Tibial artery (tissue), 4 donors: ENCODE measurements at regions not wholly inside any gene's neighbourhood (a gene's known extent, or its start where the extent isn't known, plus 50 kb on each side); places are given as distances from the start of the nearest gene placed in this dataset.

ENCODE experiments used
- DNase-seq, 2 donors: peaks; one replicate each; pipeline ENCODE4 v3.0.0-alpha.2; 2019
- H3K27ac ChIP-seq, 2 donors: fragments of 200-600 bp; sonication (generic) in 1 of 2; 1 replicate in 1 of 2; 2 replicates in 1 of 2; pipeline ENCODE4 v1.5.1; 2018 to 2019; ENCODE audit warnings: mild to moderate bottlenecking in 1 of 2
- H3K27me3 ChIP-seq, 2 donors: fragments of 200-600 bp; sonication (generic) in 1 of 2; one replicate each; pipeline versions ENCODE4 v1.5.1 to v1.6.0; 2016 to 2019
- H3K36me3 ChIP-seq, 3 donors: fragments of 200-600 bp; sonication (generic) in 2 of 3; one replicate each; pipeline ENCODE4 v1.5.1; 2016 to 2019; ENCODE audit warnings: mild to moderate bottlenecking in 2 of 3
- H3K4me1 ChIP-seq, 4 donors: fragments of 200-600 bp; sonication (generic) in 2 of 4; 1 replicate in 3 of 4; 2 replicates in 1 of 4; pipeline ENCODE4 v1.5.1; 2016 to 2019
- H3K4me3 ChIP-seq, 2 donors: fragments of 200-600 bp; sonication (generic) in 1 of 2; 1 replicate in 1 of 2; 2 replicates in 1 of 2; pipeline ENCODE4 v1.5.1; 2018 to 2019; ENCODE audit warnings: mild to moderate bottlenecking in 2 of 2
- H3K9me3 ChIP-seq, 3 donors: fragments of 200-600 bp; sonication (generic) in 1 of 3; one replicate each; pipeline ENCODE4 v1.5.1; 2016 to 2019
- intact Hi-C: fragments of 100-400 bp; cut with DNase I; formaldehyde crosslinking; loops from one replicate; pipeline ENCODE4 v1.15.0; 2023; ENCODE audit warnings: low total_unique reads
- TF ChIP-seq, protein P1 (sequence below), 2 experiments: fragments of 200-600 bp in 1 of 2; fragments of 450-650 bp in 1 of 2; IDR thresholded peaks; one replicate each; pipeline ENCODE4 v1.5.1; 2017 to 2019; ENCODE audit warnings: antibody characterized with exemption in 2 of 2, mild to moderate bottlenecking in 1 of 2, moderate library complexity in 1 of 2

DNA sequence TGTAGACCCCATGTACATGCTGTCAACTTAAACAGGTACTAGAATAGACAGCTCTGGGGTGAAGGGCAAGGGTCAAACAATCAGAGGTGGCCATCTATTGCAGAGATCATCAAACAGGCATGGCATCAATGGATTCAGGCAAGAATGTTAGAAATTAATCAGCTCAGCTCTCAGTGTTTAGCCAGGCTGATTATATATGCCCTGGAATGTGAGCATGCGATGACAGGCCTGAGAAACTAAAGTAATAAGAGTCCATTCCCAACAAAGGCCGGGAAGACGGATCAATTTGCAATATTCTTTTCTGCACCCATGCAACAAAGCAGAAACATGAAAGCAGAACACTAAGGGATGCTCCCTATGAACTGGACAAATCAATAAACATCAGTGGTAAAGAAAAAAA, 380.5 kb upstream of the SPRED2 start:
- Histone ChIP-seq H3K4me3 (no peak overlapping the region), H3K27me3 (no peaks in the 10 kb centered on the region), H3K36me3 (no peaks in the 10 kb centered on the region), H3K27ac (no peak overlapping the region), H3K9me3 (peaks cover 0 to 8% (median 0%) of the 10 kb centered on the region in 3 donors), H3K4me1 (no peaks in the 10 kb centered on the region)
- TF ChIP-seq, protein P1, sequence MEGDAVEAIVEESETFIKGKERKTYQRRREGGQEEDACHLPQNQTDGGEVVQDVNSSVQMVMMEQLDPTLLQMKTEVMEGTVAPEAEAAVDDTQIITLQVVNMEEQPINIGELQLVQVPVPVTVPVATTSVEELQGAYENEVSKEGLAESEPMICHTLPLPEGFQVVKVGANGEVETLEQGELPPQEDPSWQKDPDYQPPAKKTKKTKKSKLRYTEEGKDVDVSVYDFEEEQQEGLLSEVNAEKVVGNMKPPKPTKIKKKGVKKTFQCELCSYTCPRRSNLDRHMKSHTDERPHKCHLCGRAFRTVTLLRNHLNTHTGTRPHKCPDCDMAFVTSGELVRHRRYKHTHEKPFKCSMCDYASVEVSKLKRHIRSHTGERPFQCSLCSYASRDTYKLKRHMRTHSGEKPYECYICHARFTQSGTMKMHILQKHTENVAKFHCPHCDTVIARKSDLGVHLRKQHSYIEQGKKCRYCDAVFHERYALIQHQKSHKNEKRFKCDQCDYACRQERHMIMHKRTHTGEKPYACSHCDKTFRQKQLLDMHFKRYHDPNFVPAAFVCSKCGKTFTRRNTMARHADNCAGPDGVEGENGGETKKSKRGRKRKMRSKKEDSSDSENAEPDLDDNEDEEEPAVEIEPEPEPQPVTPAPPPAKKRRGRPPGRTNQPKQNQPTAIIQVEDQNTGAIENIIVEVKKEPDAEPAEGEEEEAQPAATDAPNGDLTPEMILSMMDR (IDR thresholded peaks at IDR 0.05), result no peak
- intact Hi-C loops, result no loop called here
- no peak for DNase-seq

DNA sequence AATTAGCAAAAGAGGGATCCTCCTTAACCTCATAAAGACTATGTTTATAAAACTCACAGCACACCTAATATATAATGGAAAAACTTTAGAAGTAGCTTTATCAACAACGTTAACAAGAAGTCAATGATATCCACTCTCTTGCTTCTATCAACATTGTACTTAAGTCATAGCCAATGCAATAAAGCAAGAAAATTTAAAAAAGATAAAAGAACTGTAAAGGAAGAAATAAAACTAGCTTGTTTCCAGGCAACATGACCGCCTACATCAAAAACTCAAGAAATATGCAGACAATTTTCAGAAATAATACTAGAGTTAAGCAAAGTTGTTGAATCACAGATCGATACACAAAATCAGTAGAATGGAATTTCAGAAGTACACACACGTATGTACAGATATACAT, 375.5 kb upstream of the SPRED2 start:
- no peaks in the 10 kb centered on the region for H3K4me1 ChIP-seq

DNA sequence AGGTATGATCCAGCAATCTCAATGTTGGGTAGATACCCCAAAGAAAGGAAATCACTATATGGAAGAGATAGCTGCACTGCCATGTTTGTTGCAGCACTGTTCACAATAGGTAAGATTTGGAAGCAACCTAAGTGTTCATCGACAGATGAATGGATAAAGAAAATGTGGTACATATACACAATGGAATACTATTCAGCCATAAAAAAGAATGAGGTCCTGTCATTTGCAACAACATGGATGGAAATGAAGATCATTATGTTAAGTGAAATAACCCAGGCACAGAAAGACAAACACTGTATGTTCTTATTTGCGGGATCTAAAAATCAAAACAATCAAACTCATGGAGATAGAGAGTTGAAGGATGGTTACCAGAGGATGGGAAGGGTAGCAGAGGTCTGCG, 372.4 kb upstream of the SPRED2 start:
- TF ChIP-seq, protein P1 (IDR thresholded peaks at IDR 0.05), result no peak
- intact Hi-C loops, result no loop called here
- Histone ChIP-seq H3K4me3 (no peak overlapping the region), H3K27me3 (no peaks in the 10 kb centered on the region), H3K9me3 (peaks cover 0 to 14% (median 0%) of the 10 kb centered on the region in 3 donors), H3K36me3 (no peaks in the 10 kb centered on the region), H3K27ac (no peak overlapping the region), H3K4me1 (no peaks in the 10 kb centered on the region)
- DNase-seq, result no peak

More for the DNA sequence above, 375.5 kb upstream of the SPRED2 start:
- intact Hi-C loops, result no loop called here
- Histone ChIP-seq H3K27ac (no peak overlapping the region), H3K36me3 (no peaks in the 10 kb centered on the region), H3K27me3 (no peaks in the 10 kb centered on the region), H3K9me3 (peaks cover 0 to 14% (median 0%) of the 10 kb centered on the region in 3 donors), H3K4me3 (no peak overlapping the region)
- no peak for DNase-seq
- TF ChIP-seq, protein P1 (IDR thresholded peaks at IDR 0.05), result no peak

DNA sequence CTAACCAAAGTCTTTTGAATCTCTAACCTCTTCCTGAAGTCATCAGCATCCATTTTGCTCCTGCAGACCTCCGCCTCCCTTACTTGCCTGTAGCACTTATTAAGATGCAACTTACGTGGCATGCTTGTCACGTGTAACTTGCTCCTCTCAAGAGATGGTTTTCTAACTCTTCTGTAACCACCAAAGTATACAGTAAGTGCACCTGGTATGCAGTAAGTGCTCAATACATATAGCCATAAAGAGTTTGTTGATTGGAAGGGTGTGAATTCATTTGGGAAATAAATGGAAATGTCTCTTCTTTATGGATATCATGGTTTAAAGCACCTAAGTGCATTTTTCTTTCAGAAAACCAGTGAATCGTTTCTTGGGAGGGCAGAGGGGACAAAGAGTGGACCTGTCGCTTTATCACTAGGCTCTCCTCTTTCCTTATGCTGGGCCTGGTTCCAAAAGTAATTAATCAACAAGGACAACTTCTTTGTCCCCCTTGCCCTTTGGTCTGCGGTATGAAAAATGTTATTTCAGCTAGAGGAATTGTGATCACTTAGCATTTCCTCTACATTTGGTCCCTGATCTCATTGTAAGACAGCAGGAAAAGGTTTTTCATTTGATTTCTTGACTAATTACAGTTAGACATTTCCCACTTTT, 370.0 kb upstream of the SPRED2 start:
- TF ChIP-seq, protein P1 (IDR thresholded peaks at IDR 0.05), result no peak
- H3K4me1 ChIP-seq, result no peaks in the 10 kb centered on the region
- intact Hi-C loops, result no loop called here
- no peaks in the 10 kb centered on the region for H3K36me3 ChIP-seq
- DNase-seq, result no peak
- no peak overlapping the region for H3K4me3 ChIP-seq
- H3K9me3 ChIP-seq, result peaks cover 0 to 1% (median 0%) of the 10 kb centered on the region in 3 donors
- no peak overlapping the region for H3K27ac ChIP-seq
- H3K27me3 ChIP-seq, result no peaks in the 10 kb centered on the region

DNA sequence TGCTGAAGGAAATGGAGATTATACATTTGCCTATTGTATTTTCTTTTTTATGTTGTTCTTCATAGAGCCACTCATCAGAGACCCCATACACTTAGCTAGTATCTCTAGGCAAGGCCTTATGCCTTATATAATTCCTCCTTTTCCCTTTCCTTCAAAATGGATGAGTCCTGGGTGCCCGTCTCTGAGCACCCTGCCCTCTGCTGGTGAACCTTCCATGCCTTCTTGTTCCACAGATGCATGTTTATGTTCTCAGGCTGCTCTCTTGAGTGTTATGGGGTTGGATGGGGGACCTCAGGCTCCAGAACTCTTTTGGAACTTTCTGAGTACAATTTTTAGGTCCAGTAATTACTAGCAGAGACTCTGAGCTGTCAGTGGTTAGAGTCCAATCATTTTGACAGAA, 368.6 kb upstream of the SPRED2 start:
- Histone ChIP-seq H3K36me3 (no peaks in the 10 kb centered on the region), H3K4me1 (peaks cover 0 to 5% (median under 1%) of the 10 kb centered on the region in 4 donors), H3K27ac (no peak overlapping the region), H3K9me3 (no peaks in the 10 kb centered on the region), H3K27me3 (no peaks in the 10 kb centered on the region), H3K4me3 (no peak overlapping the region)
- intact Hi-C loops, result no loop called here
- no peak for DNase-seq
- TF ChIP-seq, protein P1 (IDR thresholded peaks at IDR 0.05), result no peak
